Ishikawa (cell line): ENCODE measurements at regions not wholly inside any gene's neighbourhood (a gene's known extent, or its start where the extent isn't known, plus 50 kb on each side); places are given as distances from the start of the nearest gene placed in this dataset.
A peak's percentile ranks its signal among the peaks of the same experiment; 100 is the strongest.

Source experiments
- CEBPB ChIP-seq: IDR thresholded peaks from 2 replicates; pipeline ENCODE4 v1.6.1; 2012
- CREB1 ChIP-seq: IDR thresholded peaks from 2 replicates; pipeline ENCODE4 v1.6.1; 2012; ENCODE audit warnings: low read depth
- EGR1 ChIP-seq: IDR thresholded peaks from 2 replicates; pipeline ENCODE4 v1.6.1; 2012
- EP300 ChIP-seq: IDR thresholded peaks from 2 replicates; pipeline ENCODE4 v1.6.1; 2012; ENCODE audit warnings: borderline replicate concordance
- FOXM1 ChIP-seq: IDR thresholded peaks from 2 replicates; pipeline ENCODE4 v1.6.1; 2012; ENCODE audit warnings: low read depth, borderline replicate concordance
- MAX ChIP-seq: IDR thresholded peaks from 2 replicates; pipeline ENCODE4 v1.6.1; 2012
- NFIC ChIP-seq: IDR thresholded peaks from 2 replicates; pipeline ENCODE4 v1.6.1; 2012
- RAD21 ChIP-seq: IDR thresholded peaks from 2 replicates; pipeline ENCODE4 v1.6.1; 2012; ENCODE audit warnings: low read depth
- REST ChIP-seq: IDR thresholded peaks from 2 replicates; pipeline ENCODE4 v1.6.1; 2012; ENCODE audit warnings: low read depth, mild to moderate bottlenecking
- TAF1 ChIP-seq: IDR thresholded peaks from 2 replicates; pipeline ENCODE4 v1.6.1; 2012; ENCODE audit warnings: low read depth, mild to moderate bottlenecking
- TCF12 ChIP-seq: IDR thresholded peaks from 2 replicates; pipeline ENCODE4 v1.6.1; 2012; ENCODE audit warnings: low read depth
- TEAD4 ChIP-seq: IDR thresholded peaks from 2 replicates; pipeline ENCODE4 v1.6.1; 2012
- USF1 ChIP-seq: IDR thresholded peaks from 2 replicates; pipeline ENCODE4 v1.6.1; 2012
- YY1 ChIP-seq: IDR thresholded peaks from 2 replicates; pipeline ENCODE4 v1.6.1; 2012; ENCODE audit warnings: low read depth
- ZBTB7A ChIP-seq: IDR thresholded peaks from 2 replicates; pipeline ENCODE4 v1.6.1; 2012; ENCODE audit warnings: low read depth

- TF ChIP-seq EGR1 (no peak), CEBPB (0 out of 2 replicates have a peak, but pooled peaks have one; percentile 4)
These were observed 153.6 kb downstream of the C16orf95 start for GRCh38 chr16:87163637-87164036.

- TF ChIP-seq RAD21 (no peak), CEBPB (no peak), REST (no peak), TCF12 (no peak), CREB1 (no peak), EGR1 (no peak), USF1 (no peak), EP300 (no peak), TAF1 (no peak), YY1 (no peak), ZBTB7A (no peak), TEAD4 (no peak), FOXM1 (no peak), MAX (no peak), NFIC (no peak)
These were observed 152.0 kb downstream of the C16orf95 start for GRCh38 chr16:87165151-87165550.

GRCh38 chr16:87165885-87166284, 151.3 kb downstream of the C16orf95 start:
- no peak for TF ChIP-seq RAD21

GRCh38 chr16:87166321-87166720, 150.9 kb downstream of the C16orf95 start:
- TF ChIP-seq MAX = no peak

GRCh38 chr16:87166934-87167333, 150.3 kb downstream of the C16orf95 start:
- TF ChIP-seq EP300 (no peak), EGR1 (no peak), TAF1 (no peak), USF1 (no peak), TEAD4 (no peak), TCF12 (no peak), MAX (no peak), CREB1 (no peak), NFIC (no peak), REST (no peak), ZBTB7A (no peak), RAD21 (no peak), YY1 (no peak), FOXM1 (no peak), CEBPB (no peak)

- TF ChIP-seq TAF1 (no peak), CEBPB (no peak), USF1 (no peak)
These were observed 147.6 kb downstream of the C16orf95 start for GRCh38 chr16:87169509-87169995.

GRCh38 chr16:87170310-87170709, 146.9 kb downstream of the C16orf95 start:
- TF ChIP-seq TAF1 (no peak), FOXM1 (no peak), CEBPB (no peak), YY1 (no peak)
